Activated T-helper 17 cell treated with anti-CD3 and anti-CD28 coated beads, Interleukin-2, amount 50 U/mL, for 72 hours (primary cell): ENCODE measurements at regions not wholly inside any gene's neighbourhood (a gene's known extent, or its start where the extent isn't known, plus 50 kb on each side); places are given as distances from the start of the nearest gene placed in this dataset.

ENCODE experiments used
- ATAC-seq: fragments of 150-1000 bp; cut with Tn5 transposase; replicated peaks from 2 replicates; pipeline ENCODE4 v1.10.0; 2021; ENCODE audit warnings: mild to moderate bottlenecking, moderate library complexity
- H3K27ac Mint-ChIP-seq: one replicate; pipeline ENCODE4 v1.8.0; 2022; ENCODE audit warnings: mixed read lengths
- H3K27me3 Mint-ChIP-seq: one replicate; pipeline ENCODE4 v1.8.0; 2022; ENCODE audit warnings: mixed read lengths
- H3K36me3 Mint-ChIP-seq: one replicate; pipeline ENCODE4 v1.8.0; 2022; ENCODE audit warnings: low read depth, mild to moderate bottlenecking, mixed read lengths
- H3K4me1 Mint-ChIP-seq: one replicate; pipeline ENCODE4 v1.8.0; 2022; ENCODE audit warnings: mixed read lengths
- H3K4me3 Mint-ChIP-seq: one replicate; pipeline ENCODE4 v1.8.0; 2022; ENCODE audit warnings: mild to moderate bottlenecking, mixed read lengths
- H3K9me3 Mint-ChIP-seq: one replicate; pipeline ENCODE4 v1.8.0; 2022; ENCODE audit warnings: mixed read lengths

- no peak for ATAC-seq
- Mint-ChIP-seq H3K36me3 (no peaks in the 10 kb centered on the region), H3K27me3 (peaks cover 13% of the 10 kb centered on the region), H3K9me3 (no peaks in the 10 kb centered on the region), H3K4me3 (no peak overlapping the region), H3K4me1 (no peaks in the 10 kb centered on the region), H3K27ac (no peak overlapping the region)
These were observed 171.6 kb upstream of the PLPP4 start for GRCh38 chr10:120285408-120285807.

- Mint-ChIP-seq H3K27me3 (peaks cover 21% of the 10 kb centered on the region), H3K4me1 (no peaks in the 10 kb centered on the region), H3K9me3 (no peaks in the 10 kb centered on the region), H3K4me3 (no peak overlapping the region), H3K27ac (no peak overlapping the region), H3K36me3 (no peaks in the 10 kb centered on the region)
- no peak for ATAC-seq
These were observed 170.7 kb upstream of the PLPP4 start for GRCh38 chr10:120286280-120286679.

GRCh38 chr10:120300513-120300912 lies 156.5 kb upstream of the PLPP4 start:
- peaks cover 22% of the 10 kb centered on the region for H3K27me3 Mint-ChIP-seq
- H3K9me3 Mint-ChIP-seq, result peaks cover 6% of the 10 kb centered on the region
- no peak for ATAC-seq
- H3K4me1 Mint-ChIP-seq, result no peaks in the 10 kb centered on the region
- no peak overlapping the region for H3K27ac Mint-ChIP-seq
- H3K36me3 Mint-ChIP-seq, result no peaks in the 10 kb centered on the region
- no peak overlapping the region for H3K4me3 Mint-ChIP-seq

GRCh38 chr10:120308589-120308988 lies 148.4 kb upstream of the PLPP4 start:
- H3K36me3 Mint-ChIP-seq, result no peaks in the 10 kb centered on the region
- no peak overlapping the region for H3K27ac Mint-ChIP-seq

GRCh38 chr10:120313715-120314114 lies 143.3 kb upstream of the PLPP4 start:
- no peak overlapping the region for H3K4me3 Mint-ChIP-seq
- H3K27me3 Mint-ChIP-seq, result peaks cover 19% of the 10 kb centered on the region
- no peak for ATAC-seq
- H3K36me3 Mint-ChIP-seq, result no peaks in the 10 kb centered on the region
- no peaks in the 10 kb centered on the region for H3K4me1 Mint-ChIP-seq
- peaks cover 8% of the 10 kb centered on the region for H3K9me3 Mint-ChIP-seq
- H3K27ac Mint-ChIP-seq, result no peak overlapping the region

More at GRCh38 chr10:120308589-120308988, 148.4 kb upstream of the PLPP4 start:
- Mint-ChIP-seq H3K9me3 (no peaks in the 10 kb centered on the region), H3K4me3 (no peak overlapping the region), H3K27me3 (peaks cover 20% of the 10 kb centered on the region), H3K4me1 (no peaks in the 10 kb centered on the region)
- no peak for ATAC-seq

GRCh38 chr10:120314442-120314841 lies 142.6 kb upstream of the PLPP4 start:
- no peaks in the 10 kb centered on the region for H3K4me1 Mint-ChIP-seq
- H3K36me3 Mint-ChIP-seq, result no peaks in the 10 kb centered on the region
- H3K4me3 Mint-ChIP-seq, result no peak overlapping the region
- H3K9me3 Mint-ChIP-seq, result peaks cover 8% of the 10 kb centered on the region
- ATAC-seq, result no peak
- no peak overlapping the region for H3K27ac Mint-ChIP-seq
- peaks cover 19% of the 10 kb centered on the region for H3K27me3 Mint-ChIP-seq

- H3K27ac Mint-ChIP-seq, result no peak overlapping the region
- H3K4me1 Mint-ChIP-seq, result no peaks in the 10 kb centered on the region
- peaks cover 8% of the 10 kb centered on the region for H3K9me3 Mint-ChIP-seq
- ATAC-seq, result no peak
- peaks cover 33% of the 10 kb centered on the region for H3K27me3 Mint-ChIP-seq
- H3K36me3 Mint-ChIP-seq, result no peaks in the 10 kb centered on the region
- no peak overlapping the region for H3K4me3 Mint-ChIP-seq
These were observed 138.2 kb upstream of the PLPP4 start for GRCh38 chr10:120318862-120319261.

GRCh38 chr10:120327675-120328074 lies 129.4 kb upstream of the PLPP4 start:
- Mint-ChIP-seq H3K36me3 (no peaks in the 10 kb centered on the region), H3K27me3 (peaks cover 30% of the 10 kb centered on the region), H3K4me3 (no peak overlapping the region), H3K27ac (no peak overlapping the region), H3K9me3 (no peaks in the 10 kb centered on the region), H3K4me1 (no peaks in the 10 kb centered on the region)
- no peak for ATAC-seq

- Mint-ChIP-seq H3K4me1 (no peaks in the 10 kb centered on the region), H3K9me3 (no peaks in the 10 kb centered on the region), H3K27me3 (peaks cover 33% of the 10 kb centered on the region), H3K27ac (no peak overlapping the region), H3K4me3 (no peak overlapping the region), H3K36me3 (no peaks in the 10 kb centered on the region)
- ATAC-seq, result no peak
These were observed 128.4 kb upstream of the PLPP4 start for GRCh38 chr10:120328647-120329046.

- no peak overlapping the region for H3K27ac Mint-ChIP-seq
These were observed 121.5 kb upstream of the PLPP4 start for GRCh38 chr10:120335553-120335952.

GRCh38 chr10:120336306-120336910 lies 120.6 kb upstream of the PLPP4 start:
- H3K4me1 Mint-ChIP-seq, result no peaks in the 10 kb centered on the region
- no peak overlapping the region for H3K27ac Mint-ChIP-seq
- no peak overlapping the region for H3K4me3 Mint-ChIP-seq
- no peak for ATAC-seq
- peaks cover 21% of the 10 kb centered on the region for H3K27me3 Mint-ChIP-seq
- H3K9me3 Mint-ChIP-seq, result no peaks in the 10 kb centered on the region
- no peaks in the 10 kb centered on the region for H3K36me3 Mint-ChIP-seq

More at GRCh38 chr10:120335553-120335952, 121.5 kb upstream of the PLPP4 start:
- no peak overlapping the region for H3K4me3 Mint-ChIP-seq
- H3K4me1 Mint-ChIP-seq, result no peaks in the 10 kb centered on the region
- peaks cover 15% of the 10 kb centered on the region for H3K27me3 Mint-ChIP-seq
- H3K36me3 Mint-ChIP-seq, result no peaks in the 10 kb centered on the region
- no peak for ATAC-seq
- H3K9me3 Mint-ChIP-seq, result no peaks in the 10 kb centered on the region

- H3K36me3 Mint-ChIP-seq, result no peaks in the 10 kb centered on the region
- H3K4me3 Mint-ChIP-seq, result no peak overlapping the region
- H3K27ac Mint-ChIP-seq, result no peak overlapping the region
- H3K27me3 Mint-ChIP-seq, result peaks cover 21% of the 10 kb centered on the region
- H3K9me3 Mint-ChIP-seq, result no peaks in the 10 kb centered on the region
- ATAC-seq, result no peak
- no peaks in the 10 kb centered on the region for H3K4me1 Mint-ChIP-seq
These were observed 120.0 kb upstream of the PLPP4 start for GRCh38 chr10:120336911-120337540.

GRCh38 chr10:120342115-120342714 lies 114.8 kb upstream of the PLPP4 start:
- Mint-ChIP-seq H3K36me3 (no peaks in the 10 kb centered on the region), H3K27me3 (peaks cover 20% of the 10 kb centered on the region), H3K27ac (no peak overlapping the region), H3K4me3 (no peak overlapping the region), H3K9me3 (no peaks in the 10 kb centered on the region), H3K4me1 (no peaks in the 10 kb centered on the region)
- ATAC-seq, result no peak

- Mint-ChIP-seq H3K4me1 (no peaks in the 10 kb centered on the region), H3K4me3 (no peak overlapping the region), H3K27ac (no peak overlapping the region), H3K27me3 (peaks cover 16% of the 10 kb centered on the region), H3K9me3 (no peaks in the 10 kb centered on the region), H3K36me3 (no peaks in the 10 kb centered on the region)
- ATAC-seq, result no peak
These were observed 111.8 kb upstream of the PLPP4 start for GRCh38 chr10:120345186-120345585.

GRCh38 chr10:120347644-120348043 lies 109.4 kb upstream of the PLPP4 start:
- H3K4me1 Mint-ChIP-seq, result no peaks in the 10 kb centered on the region
- H3K36me3 Mint-ChIP-seq, result no peaks in the 10 kb centered on the region
- no peak overlapping the region for H3K4me3 Mint-ChIP-seq
- H3K9me3 Mint-ChIP-seq, result no peaks in the 10 kb centered on the region
- no peak for ATAC-seq
- no peak overlapping the region for H3K27ac Mint-ChIP-seq
- peaks cover 10% of the 10 kb centered on the region for H3K27me3 Mint-ChIP-seq
